ENCODE measurements at regions not wholly inside any gene's neighbourhood (a gene's known extent, or its start where the extent isn't known, plus 50 kb on each side); places are given as distances from the start of the nearest gene placed in this dataset.

DNA sequence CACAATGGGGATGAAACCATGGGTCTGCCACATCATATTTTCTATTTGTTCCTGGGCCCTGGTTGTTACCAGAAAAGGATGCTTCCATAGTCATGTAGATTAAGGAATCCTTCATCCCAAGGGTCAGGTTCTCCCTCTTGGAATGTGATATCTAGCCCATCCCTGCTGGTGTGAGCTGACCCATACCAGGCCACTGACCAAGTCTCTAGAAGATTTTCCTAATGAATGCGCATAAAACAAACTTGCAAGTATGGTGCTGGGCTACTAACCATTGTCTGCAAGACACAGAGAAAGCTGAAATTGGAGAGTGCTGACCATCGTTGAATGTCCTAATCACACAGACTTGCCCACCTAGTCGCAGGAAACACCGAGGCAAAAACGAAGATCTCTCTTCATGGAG is 972.6 kb downstream of the EFNA5 start (continued):
- TF ChIP-seq, protein P1, sequence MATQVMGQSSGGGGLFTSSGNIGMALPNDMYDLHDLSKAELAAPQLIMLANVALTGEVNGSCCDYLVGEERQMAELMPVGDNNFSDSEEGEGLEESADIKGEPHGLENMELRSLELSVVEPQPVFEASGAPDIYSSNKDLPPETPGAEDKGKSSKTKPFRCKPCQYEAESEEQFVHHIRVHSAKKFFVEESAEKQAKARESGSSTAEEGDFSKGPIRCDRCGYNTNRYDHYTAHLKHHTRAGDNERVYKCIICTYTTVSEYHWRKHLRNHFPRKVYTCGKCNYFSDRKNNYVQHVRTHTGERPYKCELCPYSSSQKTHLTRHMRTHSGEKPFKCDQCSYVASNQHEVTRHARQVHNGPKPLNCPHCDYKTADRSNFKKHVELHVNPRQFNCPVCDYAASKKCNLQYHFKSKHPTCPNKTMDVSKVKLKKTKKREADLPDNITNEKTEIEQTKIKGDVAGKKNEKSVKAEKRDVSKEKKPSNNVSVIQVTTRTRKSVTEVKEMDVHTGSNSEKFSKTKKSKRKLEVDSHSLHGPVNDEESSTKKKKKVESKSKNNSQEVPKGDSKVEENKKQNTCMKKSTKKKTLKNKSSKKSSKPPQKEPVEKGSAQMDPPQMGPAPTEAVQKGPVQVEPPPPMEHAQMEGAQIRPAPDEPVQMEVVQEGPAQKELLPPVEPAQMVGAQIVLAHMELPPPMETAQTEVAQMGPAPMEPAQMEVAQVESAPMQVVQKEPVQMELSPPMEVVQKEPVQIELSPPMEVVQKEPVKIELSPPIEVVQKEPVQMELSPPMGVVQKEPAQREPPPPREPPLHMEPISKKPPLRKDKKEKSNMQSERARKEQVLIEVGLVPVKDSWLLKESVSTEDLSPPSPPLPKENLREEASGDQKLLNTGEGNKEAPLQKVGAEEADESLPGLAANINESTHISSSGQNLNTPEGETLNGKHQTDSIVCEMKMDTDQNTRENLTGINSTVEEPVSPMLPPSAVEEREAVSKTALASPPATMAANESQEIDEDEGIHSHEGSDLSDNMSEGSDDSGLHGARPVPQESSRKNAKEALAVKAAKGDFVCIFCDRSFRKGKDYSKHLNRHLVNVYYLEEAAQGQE (IDR thresholded peaks at IDR 0.05; ENCODE audit: low read depth): no peak

DNA sequence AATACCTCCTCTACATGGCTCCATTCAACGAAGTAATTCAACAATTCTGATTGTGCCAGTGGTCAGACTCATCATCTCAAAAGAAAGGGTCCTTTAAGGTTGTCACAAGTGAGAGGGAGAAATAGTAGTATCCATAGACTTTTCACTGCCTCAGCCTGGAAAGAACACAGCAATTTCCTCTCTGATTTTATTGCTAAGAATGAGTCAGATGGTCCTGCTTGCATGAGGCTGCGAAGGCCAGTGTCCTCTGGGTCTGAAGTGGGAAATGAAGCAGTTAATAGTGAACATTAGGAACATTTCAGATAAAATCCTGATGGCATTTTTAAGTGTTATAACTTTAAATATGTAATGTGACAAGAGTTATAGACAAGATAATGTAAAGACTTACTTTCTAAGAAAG is 979.0 kb downstream of the EFNA5 start:
- POLR2A ChIA-PET: no interaction called here
- no peak overlapping the region for H3K4me3 ChIP-seq (replicated peaks in 1 of 2; ENCODE audit: low read depth in 1 of 2, low read length in 2 of 2)

DNA sequence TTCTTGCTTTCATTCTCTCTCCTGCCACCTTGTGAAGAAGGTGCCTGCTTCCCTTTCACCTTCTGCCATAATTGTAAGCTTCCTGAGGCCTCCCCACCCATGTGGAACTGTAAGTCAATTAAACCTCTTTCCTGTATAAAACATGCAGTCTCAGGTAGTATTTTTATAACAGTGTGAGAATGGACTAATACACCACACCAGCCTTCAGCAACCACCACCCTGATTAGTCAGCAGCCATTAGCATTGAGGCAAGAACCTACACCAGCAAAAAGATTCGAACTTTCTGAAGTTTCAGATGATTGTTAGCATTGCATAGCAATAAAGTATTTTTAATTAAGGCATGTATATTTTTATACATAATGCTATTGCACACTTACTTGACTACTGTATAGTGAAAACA is 980.2 kb downstream of the EFNA5 start:
- H2AFZ ChIP-seq (ENCODE audit: low read depth, low read length, poor library complexity, severe bottlenecking): no peak overlapping the region
- ChIA-PET CTCF (no interaction called here), POLR2A (no interaction called here), RAD21 (ENCODE audit: low non-redundant PET in 1 of 2, low total read pairs in 2 of 2, uncharacterized antibody in 2 of 2, unreplicated experiment in 2 of 2) (no interaction called here)
- no peak overlapping the region for H3K27ac ChIP-seq (ENCODE audit: low read depth, low read length)
- no peaks in the 10 kb centered on the region for H3K27me3 ChIP-seq (ENCODE audit: insufficient read depth, low read length)
- no peak for ATAC-seq
- H3K4me2 ChIP-seq (ENCODE audit: low read length): no peak overlapping the region
- no peaks in the 10 kb centered on the region for H3K9me3 ChIP-seq (ENCODE audit: control insufficient read depth in 1 of 2, insufficient read depth in 1 of 2, low read depth in 1 of 2, low read length in 2 of 2)
- no peaks in the 10 kb centered on the region for H3K79me2 ChIP-seq (ENCODE audit: insufficient read depth, low read length)
- no TSS peak for BruUV-seq (replicated peaks)
- no peaks in the 10 kb centered on the region for H4K20me1 ChIP-seq (ENCODE audit: insufficient read depth)
- H3K9ac ChIP-seq (ENCODE audit: low read length): no peak overlapping the region
- no peaks in the 10 kb centered on the region for H3K4me1 ChIP-seq (ENCODE audit: control insufficient read depth in 1 of 2, insufficient read depth in 2 of 2, low read length in 2 of 2)
- no peaks in the 10 kb centered on the region for H3K9me2 ChIP-seq (ENCODE audit: insufficient read depth)
- intact Hi-C loops (cut with micrococcal nuclease): no loop called here
- H3K4me3 ChIP-seq (replicated peaks in 1 of 2; ENCODE audit: low read depth in 1 of 2, low read length in 2 of 2): no peak overlapping the region
- no peak for DNase-seq (ENCODE audit: low read depth, low spot score)
- H3K36me3 ChIP-seq (ENCODE audit: control insufficient read depth in 1 of 2, insufficient read depth in 2 of 2, low read length in 2 of 2): no peaks in the 10 kb centered on the region
- TF ChIP-seq, protein P1 (IDR thresholded peaks at IDR 0.05; ENCODE audit: low read depth): no peak
- TF ChIP-seq RAD21 (IDR thresholded peaks at IDR 0.05; ENCODE audit: low read depth) (no peak), YY1 (IDR thresholded peaks at IDR 0.05; ENCODE audit: extremely low read depth, insufficient replicate concordance, low read depth, low read length) (no peak), SP1 (IDR thresholded peaks at IDR 0.05; ENCODE audit: low read depth) (no peak), TCF7L2 (IDR thresholded peaks at IDR 0.05; ENCODE audit: borderline replicate concordance, extremely low read depth, insufficient read depth, insufficient read length) (no peak), SRF (IDR thresholded peaks at IDR 0.05; ENCODE audit: low read depth) (no peak), FOSL1 (IDR thresholded peaks at IDR 0.05; ENCODE audit: low read depth) (no peak)
- TF ChIP-seq, protein P2, sequence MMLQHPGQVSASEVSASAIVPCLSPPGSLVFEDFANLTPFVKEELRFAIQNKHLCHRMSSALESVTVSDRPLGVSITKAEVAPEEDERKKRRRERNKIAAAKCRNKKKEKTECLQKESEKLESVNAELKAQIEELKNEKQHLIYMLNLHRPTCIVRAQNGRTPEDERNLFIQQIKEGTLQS (IDR thresholded peaks at IDR 0.05): no peak
- TF ChIP-seq, protein P3, sequence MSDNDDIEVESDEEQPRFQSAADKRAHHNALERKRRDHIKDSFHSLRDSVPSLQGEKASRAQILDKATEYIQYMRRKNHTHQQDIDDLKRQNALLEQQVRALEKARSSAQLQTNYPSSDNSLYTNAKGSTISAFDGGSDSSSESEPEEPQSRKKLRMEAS (IDR thresholded peaks at IDR 0.05): no peak

More for the DNA sequence above, 979.0 kb downstream of the EFNA5 start:
- ATAC-seq (no peak), DNase-seq (ENCODE audit: low read depth, low spot score) (no peak)
- no peak overlapping the region for H3K27ac ChIP-seq (ENCODE audit: low read depth, low read length)
- H3K9me2 ChIP-seq (ENCODE audit: insufficient read depth): no peaks in the 10 kb centered on the region
- RAD21 ChIA-PET (ENCODE audit: low non-redundant PET in 1 of 2, low total read pairs in 2 of 2, uncharacterized antibody in 2 of 2, unreplicated experiment in 2 of 2): no interaction called here
- no peaks in the 10 kb centered on the region for H3K9me3 ChIP-seq (ENCODE audit: control insufficient read depth in 1 of 2, insufficient read depth in 1 of 2, low read depth in 1 of 2, low read length in 2 of 2)
- no peaks in the 10 kb centered on the region for H3K4me1 ChIP-seq (ENCODE audit: control insufficient read depth in 1 of 2, insufficient read depth in 2 of 2, low read length in 2 of 2)
- no peak for TF ChIP-seq CEBPB (IDR thresholded peaks at IDR 0.05; ENCODE audit: low read depth)
- no peak overlapping the region for H3K9ac ChIP-seq (ENCODE audit: low read length)
- H3K4me2 ChIP-seq (ENCODE audit: low read length): no peak overlapping the region
- H3K79me2 ChIP-seq (ENCODE audit: insufficient read depth, low read length): no peaks in the 10 kb centered on the region
- no peaks in the 10 kb centered on the region for H3K36me3 ChIP-seq (ENCODE audit: control insufficient read depth in 1 of 2, insufficient read depth in 2 of 2, low read length in 2 of 2)
- CTCF ChIA-PET: no interaction called here
- no peaks in the 10 kb centered on the region for H3K27me3 ChIP-seq (ENCODE audit: insufficient read depth, low read length)
- intact Hi-C loops (cut with micrococcal nuclease): no loop called here
- H2AFZ ChIP-seq (ENCODE audit: low read depth, low read length, poor library complexity, severe bottlenecking): no peak overlapping the region
- H4K20me1 ChIP-seq (ENCODE audit: insufficient read depth): no peaks in the 10 kb centered on the region
- no TSS peak for BruUV-seq (replicated peaks)

Data from HCT116 (cell line).